ENCODE measurements at regions not wholly inside any gene's neighbourhood (a gene's known extent, or its start where the extent isn't known, plus 50 kb on each side); places are given as distances from the start of the nearest gene placed in this dataset.

DNA sequence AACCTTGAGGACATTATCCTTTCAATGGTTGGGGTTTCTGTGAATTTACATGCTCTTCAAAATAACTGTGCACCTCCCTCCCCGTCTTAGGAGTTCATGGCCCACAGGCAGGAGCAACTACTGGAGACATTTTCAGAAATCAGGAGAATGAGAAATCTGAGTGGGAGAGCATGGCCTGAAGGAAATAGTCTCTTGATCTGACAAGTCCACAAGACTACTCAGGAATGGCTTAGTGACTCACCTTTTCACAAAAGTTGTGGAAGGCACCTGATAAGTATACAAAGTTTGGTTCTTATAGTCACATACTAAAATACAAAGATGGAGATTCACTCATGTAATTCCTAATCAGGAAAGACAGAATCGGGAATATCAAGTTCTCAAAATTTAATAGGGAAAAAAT lies 83.6 kb upstream of the NCKAP5 start:
- FAIRE-seq (no peak), DNase-seq (ENCODE audit: low read depth) (peak; percentile 72)
- H3K36me3 ChIP-seq (ENCODE audit: control insufficient read depth, insufficient read depth, low read length) = no peaks in the 10 kb centered on the region
- H3K27me3 ChIP-seq (ENCODE audit: control insufficient read depth, insufficient read depth, low read length) = no peaks in the 10 kb centered on the region
- TF ChIP-seq, protein P1, sequence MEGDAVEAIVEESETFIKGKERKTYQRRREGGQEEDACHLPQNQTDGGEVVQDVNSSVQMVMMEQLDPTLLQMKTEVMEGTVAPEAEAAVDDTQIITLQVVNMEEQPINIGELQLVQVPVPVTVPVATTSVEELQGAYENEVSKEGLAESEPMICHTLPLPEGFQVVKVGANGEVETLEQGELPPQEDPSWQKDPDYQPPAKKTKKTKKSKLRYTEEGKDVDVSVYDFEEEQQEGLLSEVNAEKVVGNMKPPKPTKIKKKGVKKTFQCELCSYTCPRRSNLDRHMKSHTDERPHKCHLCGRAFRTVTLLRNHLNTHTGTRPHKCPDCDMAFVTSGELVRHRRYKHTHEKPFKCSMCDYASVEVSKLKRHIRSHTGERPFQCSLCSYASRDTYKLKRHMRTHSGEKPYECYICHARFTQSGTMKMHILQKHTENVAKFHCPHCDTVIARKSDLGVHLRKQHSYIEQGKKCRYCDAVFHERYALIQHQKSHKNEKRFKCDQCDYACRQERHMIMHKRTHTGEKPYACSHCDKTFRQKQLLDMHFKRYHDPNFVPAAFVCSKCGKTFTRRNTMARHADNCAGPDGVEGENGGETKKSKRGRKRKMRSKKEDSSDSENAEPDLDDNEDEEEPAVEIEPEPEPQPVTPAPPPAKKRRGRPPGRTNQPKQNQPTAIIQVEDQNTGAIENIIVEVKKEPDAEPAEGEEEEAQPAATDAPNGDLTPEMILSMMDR (IDR thresholded peaks at IDR 0.05; ENCODE audit: insufficient read depth, low read length, severe bottlenecking) = no peak
- no peak overlapping the region for H3K4me3 ChIP-seq (ENCODE audit: low read depth, low read length)

- no peaks in the 10 kb centered on the region for H3K36me3 ChIP-seq (ENCODE audit: control insufficient read depth, insufficient read depth, low read length)
- H3K27me3 ChIP-seq (ENCODE audit: control insufficient read depth, insufficient read depth, low read length) = no peaks in the 10 kb centered on the region
- no peak for DNase-seq (ENCODE audit: low read depth)
- no peak overlapping the region for H3K4me3 ChIP-seq (ENCODE audit: low read depth, low read length)
- FAIRE-seq = no peak
- TF ChIP-seq, protein P1 (IDR thresholded peaks at IDR 0.05; ENCODE audit: insufficient read depth, low read length, severe bottlenecking) = no peak
Observed at GRCh38 chr2:133652398-133652797, 84.1 kb upstream of the NCKAP5 start.

- DNase-seq (ENCODE audit: low read depth) (no peak), FAIRE-seq (no peak)
- Histone ChIP-seq H3K36me3 (ENCODE audit: control insufficient read depth, insufficient read depth, low read length) (no peaks in the 10 kb centered on the region), H3K4me3 (ENCODE audit: low read depth, low read length) (no peak overlapping the region), H3K27me3 (ENCODE audit: control insufficient read depth, insufficient read depth, low read length) (no peaks in the 10 kb centered on the region)
- TF ChIP-seq, protein P1 (IDR thresholded peaks at IDR 0.05; ENCODE audit: insufficient read depth, low read length, severe bottlenecking) = no peak
Observed at GRCh38 chr2:133653056-133653455, 84.8 kb upstream of the NCKAP5 start.

GRCh38 chr2:133654949-133655348 lies 86.7 kb upstream of the NCKAP5 start:
- H3K27me3 ChIP-seq (ENCODE audit: control insufficient read depth, insufficient read depth, low read length) = no peaks in the 10 kb centered on the region
- no peak for DNase-seq (ENCODE audit: low read depth)
- H3K4me3 ChIP-seq (ENCODE audit: low read depth, low read length) = no peak overlapping the region
- TF ChIP-seq, protein P1 (IDR thresholded peaks at IDR 0.05; ENCODE audit: insufficient read depth, low read length, severe bottlenecking) = no peak
- H3K36me3 ChIP-seq (ENCODE audit: control insufficient read depth, insufficient read depth, low read length) = no peaks in the 10 kb centered on the region
- no peak for FAIRE-seq

GRCh38 chr2:133655610-133656009 lies 87.3 kb upstream of the NCKAP5 start:
- DNase-seq (ENCODE audit: low read depth) (no peak), FAIRE-seq (no peak)
- Histone ChIP-seq H3K27me3 (ENCODE audit: control insufficient read depth, insufficient read depth, low read length) (no peaks in the 10 kb centered on the region), H3K4me3 (ENCODE audit: low read depth, low read length) (no peak overlapping the region), H3K36me3 (ENCODE audit: control insufficient read depth, insufficient read depth, low read length) (no peaks in the 10 kb centered on the region)
- TF ChIP-seq, protein P1 (IDR thresholded peaks at IDR 0.05; ENCODE audit: insufficient read depth, low read length, severe bottlenecking) = no peak

DNA sequence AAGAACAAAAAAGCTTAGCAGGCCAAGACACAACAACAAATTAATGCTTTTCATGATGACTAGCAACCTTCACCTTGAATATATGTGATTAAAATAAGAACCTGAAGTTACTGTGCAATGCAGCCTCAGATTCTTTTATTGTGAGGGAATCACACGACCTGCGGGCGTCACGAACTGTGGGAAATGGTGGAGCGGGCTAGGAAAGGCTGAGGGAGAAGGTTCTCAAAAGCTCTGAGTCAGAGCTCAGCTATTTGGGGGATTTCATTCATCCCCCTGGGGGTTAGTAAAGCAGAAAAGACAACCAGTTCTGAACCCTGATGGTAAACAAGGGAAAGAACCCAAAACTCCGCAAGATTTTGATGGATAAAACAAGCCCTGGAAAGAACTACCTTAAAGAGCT lies 89.3 kb upstream of the NCKAP5 start:
- TF ChIP-seq, protein P1 (IDR thresholded peaks at IDR 0.05; ENCODE audit: insufficient read depth, low read length, severe bottlenecking) = no peak
- H3K36me3 ChIP-seq (ENCODE audit: control insufficient read depth, insufficient read depth, low read length) = no peaks in the 10 kb centered on the region
- no peak for FAIRE-seq
- H3K27me3 ChIP-seq (ENCODE audit: control insufficient read depth, insufficient read depth, low read length) = no peaks in the 10 kb centered on the region
- no peak overlapping the region for H3K4me3 ChIP-seq (ENCODE audit: low read depth, low read length)
- DNase-seq (ENCODE audit: low read depth) = no peak

Measured in bronchial epithelial cell (primary cell).